GM12878 (cell line): ENCODE measurements at regions not wholly inside any gene's neighbourhood (a gene's known extent, or its start where the extent isn't known, plus 50 kb on each side); places are given as distances from the start of the nearest gene placed in this dataset.

Experiments
- ATAC-seq: fragments of 200-7000 bp; cut with Tn5 transposase; 3 replicates; pipeline ENCODE4 v1.9.1; 2020; ENCODE audit warnings: mild to moderate bottlenecking, moderate library complexity
- BruUV-seq: library from RNA; stranded (reverse); fragments of 400-500 nt; replicated peaks from 2 replicates; lab custom pipeline; 2021; lab: Mats Ljungman, UMichigan
- CTCF ChIA-PET: fragments of 300-600 bp; sonication (Branson Sonifier 250); formaldehyde crosslinking; extraction: SDS; loops from one replicate; lab custom pipeline; 2021; ENCODE audit warnings: inconsistent platforms; lab: Yijun Ruan, JAX
- POLR2A ChIA-PET: fragments of 350-600 bp; formaldehyde crosslinking; extraction: SDS; loops from one replicate; lab custom pipeline; 2021; ENCODE audit warnings: inconsistent platforms; lab: Charles Lee
- RAD21 ChIA-PET: fragments of 300-600 bp; sonication (Branson Sonifier 250); formaldehyde crosslinking; loops from one replicate; lab custom pipeline; 2023; ENCODE audit warnings: antibody characterized with exemption; ENCODE audit not compliant: unreplicated experiment; lab: Charles Lee
- SMC1A ChIA-PET: fragments of 300-600 bp; sonication (Branson Sonifier 250); formaldehyde crosslinking; loops from one replicate; lab custom pipeline; 2023; ENCODE audit not compliant: unreplicated experiment, uncharacterized antibody; lab: Charles Lee
- DNase-seq: peaks from one replicate; pipeline ENCODE4 v3.0.0-alpha.2; 2011; ENCODE audit warnings: low read depth, low spot score
- FAIRE-seq: peaks from 3 replicates; lab custom pipeline; 2011; peaks lifted over from hg19 to GRCh38; lab: Jason Lieb, UNC
- H2AFZ ChIP-seq: 2 replicates; pipeline ENCODE4 v1.6.0; 2011; ENCODE audit warnings: low read depth, low read length, control low read depth; ENCODE audit not compliant: control insufficient read depth
- H3K27ac ChIP-seq: 2 replicates; pipeline ENCODE4 v1.5.1; 2011; ENCODE audit warnings: control low read depth; ENCODE audit not compliant: control insufficient read depth, insufficient read depth
- H3K27me3 ChIP-seq, 2 experiments: replicated peaks in 1 of 2; 2 replicates each; pipeline versions ENCODE4 v1.6.0 to v1.6.1; 2011; ENCODE audit warnings: low read length in 1 of 2; ENCODE audit not compliant: control insufficient read depth in 2 of 2, insufficient read depth in 2 of 2
- H3K36me3 ChIP-seq, 2 experiments: 2 replicates each; pipeline ENCODE4 v1.5.1; 2011; ENCODE audit warnings: low read length in 1 of 2; ENCODE audit not compliant: control insufficient read depth in 2 of 2, insufficient read depth in 2 of 2
- H3K4me1 ChIP-seq: 2 replicates; pipeline ENCODE4 v1.6.1; 2011; ENCODE audit warnings: mild to moderate bottlenecking, low read length, moderate library complexity, mixed read lengths; ENCODE audit not compliant: control insufficient read depth, insufficient read depth
- H3K4me2 ChIP-seq: 2 replicates; pipeline ENCODE4 v1.6.0; 2011; ENCODE audit warnings: control low read depth; ENCODE audit not compliant: control insufficient read depth, insufficient read depth
- H3K4me3 ChIP-seq: fragments of 200-600 bp; sonication (generic); 2 replicates; pipeline ENCODE4 v1.5.1; 2016
- H3K79me2 ChIP-seq: 2 replicates; pipeline ENCODE4 v1.6.0; 2011; ENCODE audit warnings: low read length; ENCODE audit not compliant: control insufficient read depth, insufficient read depth
- H3K9ac ChIP-seq: 2 replicates; pipeline ENCODE4 v1.8.0; 2011; ENCODE audit warnings: low read length, control low read depth, mixed read lengths; ENCODE audit not compliant: control insufficient read depth, insufficient read depth
- H3K9me3 ChIP-seq: replicated peaks from 3 replicates; pipeline ENCODE4 v1.5.1; 2011; ENCODE audit warnings: mild to moderate bottlenecking, low read length; ENCODE audit not compliant: control insufficient read depth, insufficient read depth
- H4K20me1 ChIP-seq: 2 replicates; pipeline ENCODE4 v1.6.0; 2011; ENCODE audit not compliant: control insufficient read depth, insufficient read depth
- ATF3 ChIP-seq: IDR thresholded peaks from 2 replicates; pipeline ENCODE4 v1.6.1; 2011; ENCODE audit warnings: low read depth, mild to moderate bottlenecking, low read length, moderate library complexity, borderline replicate concordance; ENCODE audit errors: extremely low read depth
- ATF7 ChIP-seq: fragments of 450-650 bp; IDR thresholded peaks from 2 replicates; pipeline ENCODE4 v1.6.1; 2016; ENCODE audit warnings: low read depth, mild to moderate bottlenecking
- BRCA1 ChIP-seq: IDR thresholded peaks from 2 replicates; pipeline ENCODE4 v1.6.1; 2011; ENCODE audit warnings: low read depth, low read length, improper control_type of control experiment
- CBX5 ChIP-seq: sonication (generic); IDR thresholded peaks from 2 replicates; pipeline ENCODE4 v1.6.1; 2016; ENCODE audit warnings: low read depth, moderate library complexity, mild to moderate bottlenecking, inconsistent platforms
- CEBPB ChIP-seq, 2 experiments: fragments of 150-350 bp in 1 of 2; IDR thresholded peaks; 2 replicates each; pipeline ENCODE4 v1.6.1; 2012 to 2014; ENCODE audit warnings: low read depth in 2 of 2, low read length in 2 of 2, borderline replicate concordance in 1 of 2, inconsistent platforms in 1 of 2
- EGR1 ChIP-seq, 2 experiments: IDR thresholded peaks; 1 replicate in 1 of 2; 2 replicates in 1 of 2; pipeline ENCODE4 v1.6.1; 2011 to 2012; ENCODE audit warnings: low read depth in 2 of 2, low read length in 2 of 2, borderline replicate concordance in 1 of 2, mild to moderate bottlenecking in 1 of 2, moderate library complexity in 1 of 2
- LARP7 ChIP-seq: fragments of 450-650 bp; IDR thresholded peaks from 2 replicates; pipeline ENCODE4 v1.6.1; 2017; ENCODE audit warnings: mild to moderate bottlenecking
- MTA3 ChIP-seq: IDR thresholded peaks from 2 replicates; pipeline ENCODE4 v1.6.1; 2012; ENCODE audit warnings: low read length, inconsistent platforms, borderline replicate concordance
- NFYB ChIP-seq: IDR thresholded peaks from 2 replicates; pipeline ENCODE4 v1.6.1; 2011; ENCODE audit warnings: low read depth, mild to moderate bottlenecking, low read length, improper control_type of control experiment, moderate library complexity; ENCODE audit not compliant: insufficient read depth
- POLR2A ChIP-seq: IDR thresholded peaks from 2 replicates; pipeline ENCODE4 v1.6.1; 2011; ENCODE audit warnings: low read depth, mild to moderate bottlenecking, low read length
- SKIL ChIP-seq: fragments of 450-650 bp; IDR thresholded peaks from 2 replicates; pipeline ENCODE4 v1.6.1; 2017; ENCODE audit warnings: mild to moderate bottlenecking, low read depth, inconsistent platforms; ENCODE audit not compliant: poor library complexity, severe bottlenecking
- SMAD5 ChIP-seq: IDR thresholded peaks from 2 replicates; pipeline ENCODE4 v1.6.1; 2016; ENCODE audit warnings: antibody characterized with exemption, low read depth
- SREBF1 ChIP-seq: IDR thresholded peaks from 2 replicates; pipeline ENCODE4 v1.6.1; 2012; ENCODE audit warnings: mild to moderate bottlenecking, low read length
- SREBF2 ChIP-seq: IDR thresholded peaks from 2 replicates; pipeline ENCODE4 v1.6.1; 2012; ENCODE audit warnings: mild to moderate bottlenecking, low read length
- TARDBP ChIP-seq: IDR thresholded peaks from 2 replicates; pipeline ENCODE4 v1.6.1; 2016; ENCODE audit warnings: borderline replicate concordance
- ZBTB33 ChIP-seq: fragments of 450-650 bp; IDR thresholded peaks from 2 replicates; pipeline ENCODE4 v1.6.1; 2017; ENCODE audit warnings: mild to moderate bottlenecking
- ZNF217 ChIP-seq: fragments of 450-650 bp; IDR thresholded peaks from 2 replicates; pipeline ENCODE4 v1.6.1; 2017; ENCODE audit warnings: antibody characterized with exemption, mild to moderate bottlenecking
- WGBS: methylation state at CpG from one replicate; pipeline ENCODE4 v1.1.6; 2016; ENCODE audit warnings: low lambda C conversion rate; ENCODE audit not compliant: insufficient replicate concordance, insufficient coverage; ENCODE audit errors: missing lambda C conversion rate; 5-methylcytosine and 5-hydroxymethylcytosine counted together
- in situ Hi-C: fragments of 300-500 bp; cut with MboI; formaldehyde crosslinking; loops from 9 replicates; pipeline ENCODE4 v1.14.3; 2018; ENCODE audit warnings: mixed read lengths
- intact Hi-C: fragments of 100-400 bp; cut with micrococcal nuclease; formaldehyde crosslinking; loops from one replicate; pipeline ENCODE4 v1.14.2; 2022; ENCODE audit not compliant: unreplicated experiment

- Histone ChIP-seq H3K4me3 (no peak overlapping the region), H3K79me2 (no peaks in the 10 kb centered on the region), H3K4me1 (no peaks in the 10 kb centered on the region), H3K36me3 (no peaks in the 10 kb centered on the region), H3K4me2 (no peak overlapping the region), H2AFZ (no peak overlapping the region), H4K20me1 (no peaks in the 10 kb centered on the region), H3K27ac (no peak overlapping the region), H3K9me3 (no peaks in the 10 kb centered on the region), H3K27me3 (no peaks in the 10 kb centered on the region), H3K9ac (no peak overlapping the region)
- ChIA-PET CTCF (no interaction called here), SMC1A (no interaction called here), RAD21 (no interaction called here), POLR2A (no interaction called here)
- intact Hi-C loops, result no loop called here
- in situ Hi-C loops, result no loop called here
- TF ChIP-seq BRCA1 (no peak), SREBF1 (no peak), CEBPB (IDR thresholded peaks at IDR 0.05; ENCODE audit: borderline replicate concordance in 1 of 2, low read depth in 2 of 2, low read length in 2 of 2) (no peak), LARP7 (no peak), MTA3 (no peak), SMAD5 (no peak)
- FAIRE-seq (no peak), ATAC-seq (no peak), DNase-seq (no peak)
- WGBS, result 0% methylated on average over 3 of the region's 3 CpGs
- no TSS peak for BruUV-seq
These were observed 370.8 kb downstream of the RWDD3 start for GRCh38 chr1:95604771-95605170.

- intact Hi-C loops (no loop called here), in situ Hi-C loops (no loop called here)
- Histone ChIP-seq H4K20me1 (no peaks in the 10 kb centered on the region), H3K9ac (no peak overlapping the region), H3K27ac (no peak overlapping the region), H3K27me3 (no peaks in the 10 kb centered on the region), H3K9me3 (no peaks in the 10 kb centered on the region), H3K79me2 (no peaks in the 10 kb centered on the region), H3K4me2 (no peak overlapping the region), H3K4me3 (no peak overlapping the region), H3K36me3 (no peaks in the 10 kb centered on the region), H3K4me1 (no peaks in the 10 kb centered on the region), H2AFZ (no peak overlapping the region)
- WGBS, result under 1% methylated on average over 5 of the region's 5 CpGs
- no TSS peak for BruUV-seq
- RAD21 ChIA-PET, result no interaction called here
- no peak for DNase-seq
- POLR2A ChIA-PET, result no interaction called here
- ATAC-seq, result no peak
- SMC1A ChIA-PET, result no interaction called here
- no peak for FAIRE-seq
- CTCF ChIA-PET, result no interaction called here
- TF ChIP-seq SREBF2 (no peak), ZBTB33 (no peak), ATF3 (no peak), EGR1 (IDR thresholded peaks at IDR 0.05; ENCODE audit: borderline replicate concordance in 1 of 2, low read depth in 2 of 2, low read length in 2 of 2) (no peak), SKIL (no peak), ZNF217 (no peak), NFYB (no peak), POLR2A (no peak), ATF7 (no peak), TARDBP (no peak), MTA3 (no peak), CBX5 (no peak)
These were observed 380.2 kb downstream of the RWDD3 start for GRCh38 chr1:95614197-95614596.
